Upper lobe of left lung (tissue), 6 donors: ENCODE measurements at regions not wholly inside any gene's neighbourhood (a gene's known extent, or its start where the extent isn't known, plus 50 kb on each side); places are given as distances from the start of the nearest gene placed in this dataset.

ENCODE experiments used
- ATAC-seq, 2 donors: fragments of 200-7000 bp; cut with Tn5 transposase; one replicate each; pipeline ENCODE4 v1.9.1; 2022; ENCODE audit warnings: mild to moderate bottlenecking in 2 of 2, moderate library complexity in 2 of 2; ENCODE audit not compliant: low FRiP score in 2 of 2
- DNase-seq, 2 donors: peaks; one replicate each; pipeline ENCODE4 v3.0.0-alpha.2; 2019 to 2020
- H3K27ac ChIP-seq, 4 donors: fragments of 200-600 bp; sonication (generic); one replicate each; pipeline ENCODE4 v1.5.1; 2016 to 2019
- H3K27me3 ChIP-seq, 4 donors: fragments of 200-600 bp; sonication (generic); one replicate each; pipeline ENCODE4 v1.5.1; 2017 to 2019
- H3K36me3 ChIP-seq, 4 donors: fragments of 200-600 bp; sonication (generic); one replicate each; pipeline ENCODE4 v1.5.1; 2016 to 2019
- H3K4me1 ChIP-seq, 4 donors: fragments of 200-600 bp; sonication (generic); one replicate each; pipeline ENCODE4 v1.5.1; 2018 to 2019
- H3K4me3 ChIP-seq, 4 donors: fragments of 200-600 bp; sonication (generic); one replicate each; pipeline ENCODE4 v1.5.1; 2017 to 2019; ENCODE audit warnings: mild to moderate bottlenecking in 2 of 4, moderate library complexity in 1 of 4
- H3K9me3 ChIP-seq, 4 donors: fragments of 200-600 bp; sonication (generic); one replicate each; pipeline ENCODE4 v1.5.1; 2018 to 2019
- CTCF ChIP-seq, 6 experiments: fragments of 450-650 bp in 4 of 6; fragments of 200-600 bp in 2 of 6; sonication (generic) in 2 of 6; IDR thresholded peaks; one replicate each; pipeline ENCODE4 v1.5.1; 2016 to 2019; ENCODE audit warnings: antibody characterized with exemption in 6 of 6
- EP300 ChIP-seq, 4 donors: sonication (generic); formaldehyde crosslinking; IDR thresholded peaks; one replicate each; pipeline ENCODE4 v1.5.1; 2017; ENCODE audit warnings: antibody characterized with exemption in 4 of 4, control low read depth in 2 of 4
- POLR2A ChIP-seq, 4 donors: fragments of 450-650 bp; IDR thresholded peaks; one replicate each; pipeline ENCODE4 v1.5.1; 2016 to 2017; ENCODE audit warnings: antibody characterized with exemption in 4 of 4, mild to moderate bottlenecking in 2 of 4
- POLR2AphosphoS5 ChIP-seq, 2 donors: sonication (generic); formaldehyde crosslinking; IDR thresholded peaks; one replicate each; pipeline ENCODE4 v1.5.1; 2017; ENCODE audit warnings: antibody characterized with exemption in 2 of 2
- WGBS, 2 donors: methylation state at CpG; one replicate each; pipeline ENCODE4 v1.1.5; 2017 to 2018; 5-methylcytosine and 5-hydroxymethylcytosine counted together
- donor health status: DM: no; HTN: no; CAD: no; lungs with moderate emphysema.
- donor health status: DM: no; HTN: yes; CAD: no; lungs with severe emphysema.

GRCh38 chr2:167478196-167478595, 589.9 kb downstream of the XIRP2 start:
- ATAC-seq (no peak), DNase-seq (no peak)
- Histone ChIP-seq H3K36me3 (no peaks in the 10 kb centered on the region), H3K4me3 (no peak overlapping the region), H3K27me3 (no peaks in the 10 kb centered on the region), H3K4me1 (no peaks in the 10 kb centered on the region), H3K9me3 (no peaks in the 10 kb centered on the region), H3K27ac (no peak overlapping the region)
- TF ChIP-seq POLR2AphosphoS5 (IDR thresholded peaks at IDR 0.05) (no peak), CTCF (IDR thresholded peaks at IDR 0.05) (no peak), POLR2A (IDR thresholded peaks at IDR 0.05) (no peak), EP300 (IDR thresholded peaks at IDR 0.05) (no peak)
- WGBS, 2 donors, result 70 to 87% methylated on average over 3 of the region's 3 CpGs

GRCh38 chr2:167475791-167476190, 587.5 kb downstream of the XIRP2 start:
- TF ChIP-seq CTCF (IDR thresholded peaks at IDR 0.05) (no peak), EP300 (IDR thresholded peaks at IDR 0.05) (no peak), POLR2A (IDR thresholded peaks at IDR 0.05) (no peak), POLR2AphosphoS5 (IDR thresholded peaks at IDR 0.05) (no peak)
- no peaks in the 10 kb centered on the region for H3K4me1 ChIP-seq
- H3K9me3 ChIP-seq, result no peaks in the 10 kb centered on the region
- ATAC-seq (no peak), DNase-seq (no peak)
- no peaks in the 10 kb centered on the region for H3K27me3 ChIP-seq
- 64 to 72% methylated on average over 2 of the region's 2 CpGs for WGBS, 2 donors
- no peaks in the 10 kb centered on the region for H3K36me3 ChIP-seq
- no peak overlapping the region for H3K27ac ChIP-seq
- H3K4me3 ChIP-seq, result no peak overlapping the region

GRCh38 chr2:167471734-167472133, 583.5 kb downstream of the XIRP2 start:
- Histone ChIP-seq H3K27ac (no peak overlapping the region), H3K4me1 (no peaks in the 10 kb centered on the region), H3K27me3 (no peaks in the 10 kb centered on the region), H3K36me3 (no peaks in the 10 kb centered on the region), H3K9me3 (no peaks in the 10 kb centered on the region), H3K4me3 (no peak overlapping the region)
- no peak for ATAC-seq
- no peak for DNase-seq
- TF ChIP-seq EP300 (IDR thresholded peaks at IDR 0.05), result no peak
- TF ChIP-seq POLR2A (IDR thresholded peaks at IDR 0.05), result no peak
- TF ChIP-seq CTCF (IDR thresholded peaks at IDR 0.05), result no peak
- TF ChIP-seq POLR2AphosphoS5 (IDR thresholded peaks at IDR 0.05), result no peak

- H3K4me3 ChIP-seq, result no peak overlapping the region
- ATAC-seq, result no peak
- no peaks in the 10 kb centered on the region for H3K36me3 ChIP-seq
- no peaks in the 10 kb centered on the region for H3K27me3 ChIP-seq
- H3K27ac ChIP-seq, result no peak overlapping the region
- TF ChIP-seq POLR2AphosphoS5 (IDR thresholded peaks at IDR 0.05) (no peak), EP300 (IDR thresholded peaks at IDR 0.05) (no peak), CTCF (IDR thresholded peaks at IDR 0.05) (no peak), POLR2A (IDR thresholded peaks at IDR 0.05) (no peak)
- no peaks in the 10 kb centered on the region for H3K9me3 ChIP-seq
- no peak for DNase-seq
- H3K4me1 ChIP-seq, result no peaks in the 10 kb centered on the region
Measured at GRCh38 chr2:167471332-167471731, 583.1 kb downstream of the XIRP2 start.

GRCh38 chr2:167462379-167462778, 574.1 kb downstream of the XIRP2 start:
- H3K27me3 ChIP-seq, result no peaks in the 10 kb centered on the region
- H3K9me3 ChIP-seq, result peaks cover 0 to 5% (median 0%) of the 10 kb centered on the region in 4 donors
- no peaks in the 10 kb centered on the region for H3K4me1 ChIP-seq
- H3K36me3 ChIP-seq, result no peaks in the 10 kb centered on the region
- no peak overlapping the region for H3K4me3 ChIP-seq
- ATAC-seq (no peak), DNase-seq (no peak)
- H3K27ac ChIP-seq, result no peak overlapping the region
- WGBS, 2 donors, result 83 to 88% methylated on average over 3 of the region's 3 CpGs
- no peak for TF ChIP-seq POLR2A (IDR thresholded peaks at IDR 0.05)
- TF ChIP-seq EP300 (IDR thresholded peaks at IDR 0.05), result no peak
- TF ChIP-seq POLR2AphosphoS5 (IDR thresholded peaks at IDR 0.05), result no peak
- TF ChIP-seq CTCF (IDR thresholded peaks at IDR 0.05), result no peak
